WTC11 (cell line): ENCODE measurements at regions not wholly inside any gene's neighbourhood (a gene's known extent, or its start where the extent isn't known, plus 50 kb on each side); places are given as distances from the start of the nearest gene placed in this dataset.

Experiments used
- ATAC-seq: fragments of 200-7000 bp; cut with Tn5 transposase; 2 replicates; pipeline ENCODE4 v1.10.0; 2021; ENCODE audit warnings: mild to moderate bottlenecking, moderate library complexity
- CTCF ChIA-PET: fragments of 300-600 bp; sonication (Branson Sonifier 250); formaldehyde crosslinking; loops from one replicate; lab custom pipeline; 2021; ENCODE audit warnings: antibody characterized with exemption; lab: Charles Lee
- POLR2A ChIA-PET: fragments of 350-600 bp; sonication (Branson Sonifier 250); formaldehyde crosslinking; loops from one replicate; lab custom pipeline; 2021; ENCODE audit warnings: antibody characterized with exemption; lab: Charles Lee
- DNase-seq: peaks from one replicate; pipeline ENCODE4 v3.0.0; 2021; ENCODE audit warnings: low spot score
- H3K27ac Mint-ChIP-seq: 2 replicates; pipeline ENCODE4 v1.8.0; 2021; ENCODE audit warnings: mixed read lengths
- H3K27me3 Mint-ChIP-seq: 2 replicates; pipeline ENCODE4 v1.8.0; 2021; ENCODE audit warnings: low read depth, mild to moderate bottlenecking, moderate library complexity, mixed read lengths
- H3K36me3 Mint-ChIP-seq: 2 replicates; pipeline ENCODE4 v1.8.0; 2021; ENCODE audit warnings: mixed read lengths
- H3K4me1 Mint-ChIP-seq: 2 replicates; pipeline ENCODE4 v1.8.0; 2022; ENCODE audit warnings: mixed read lengths
- H3K4me3 Mint-ChIP-seq: 2 replicates; pipeline ENCODE4 v1.8.0; 2021; ENCODE audit warnings: mild to moderate bottlenecking, moderate library complexity, mixed read lengths
- H3K9me3 Mint-ChIP-seq: 2 replicates; pipeline ENCODE4 v1.8.0; 2021; ENCODE audit warnings: mixed read lengths
- ATF2 ChIP-seq: sonication (generic); formaldehyde crosslinking; IDR thresholded peaks from 2 replicates; pipeline ENCODE4 v1.8.1; 2022; ENCODE audit warnings: low read depth, missing genetic modification reagents, borderline replicate concordance
- CREB1 ChIP-seq: sonication (generic); formaldehyde crosslinking; IDR thresholded peaks from 2 replicates; pipeline ENCODE4 v1.8.0; 2023; ENCODE audit warnings: mild to moderate bottlenecking, missing genetic modification reagents
- ESRRA ChIP-seq: sonication (generic); formaldehyde crosslinking; IDR thresholded peaks from 2 replicates; pipeline ENCODE4 v1.8.1; 2022; ENCODE audit warnings: mild to moderate bottlenecking, missing genetic modification reagents, borderline replicate concordance
- FOXK1 ChIP-seq: sonication (generic); formaldehyde crosslinking; IDR thresholded peaks from 2 replicates; pipeline ENCODE4 v1.8.0; 2022; ENCODE audit warnings: mild to moderate bottlenecking, moderate library complexity, missing genetic modification reagents
- FOXP4 ChIP-seq: sonication (generic); formaldehyde crosslinking; IDR thresholded peaks from 2 replicates; pipeline ENCODE4 v1.8.0; 2022; ENCODE audit warnings: mild to moderate bottlenecking, missing genetic modification reagents
- MXD4 ChIP-seq: fragments of 250-450 bp; sonication (Bioruptor Pico); IDR thresholded peaks from 2 replicates; pipeline ENCODE4 v1.8.0; 2021; ENCODE audit warnings: mild to moderate bottlenecking, moderate library complexity, borderline replicate concordance
- PRDM15 ChIP-seq: sonication (generic); formaldehyde crosslinking; IDR thresholded peaks from 2 replicates; pipeline ENCODE4 v1.8.0; 2022; ENCODE audit warnings: missing genetic modification reagents
- SMAD3 ChIP-seq: sonication (generic); formaldehyde crosslinking; IDR thresholded peaks from 2 replicates; pipeline ENCODE4 v1.8.0; 2022; ENCODE audit warnings: missing genetic modification reagents, mild to moderate bottlenecking, borderline replicate concordance
- SP1 ChIP-seq: sonication (generic); formaldehyde crosslinking; conservative IDR thresholded peaks from 2 replicates; pipeline ENCODE4 v1.8.1; 2022; ENCODE audit warnings: missing genetic modification reagents
- USF2 ChIP-seq: sonication (generic); formaldehyde crosslinking; IDR thresholded peaks from 2 replicates; pipeline ENCODE4 v1.8.1; 2023; ENCODE audit warnings: mild to moderate bottlenecking, missing genetic modification reagents, moderate library complexity
- ZBTB21 ChIP-seq: sonication (generic); formaldehyde crosslinking; IDR thresholded peaks from 2 replicates; pipeline ENCODE4 v1.8.1; 2023; ENCODE audit warnings: mild to moderate bottlenecking, missing genetic modification reagents, borderline replicate concordance
- ZNF396 ChIP-seq: fragments of 250-450 bp; sonication (Bioruptor Pico); IDR thresholded peaks from 2 replicates; pipeline ENCODE4 v1.8.0; 2021; ENCODE audit warnings: mild to moderate bottlenecking, moderate library complexity, borderline replicate concordance
- TF ChIP-seq, protein P1 (sequence below): sonication (generic); formaldehyde crosslinking; IDR thresholded peaks from 2 replicates; pipeline ENCODE4 v1.8.1; 2023; ENCODE audit warnings: mild to moderate bottlenecking, missing genetic modification reagents
- TF ChIP-seq, protein P2 (sequence below): sonication (generic); formaldehyde crosslinking; IDR thresholded peaks from 2 replicates; pipeline ENCODE4 v1.8.0; 2022; ENCODE audit warnings: mild to moderate bottlenecking, missing genetic modification reagents
- TF ChIP-seq, protein P3 (sequence below): fragments of 250-450 bp; sonication (Bioruptor Pico); IDR thresholded peaks from 2 replicates; pipeline ENCODE4 v1.9.0; 2021; ENCODE audit warnings: mild to moderate bottlenecking
- TF ChIP-seq, protein P4 (sequence below): sonication (generic); formaldehyde crosslinking; IDR thresholded peaks from 2 replicates; pipeline ENCODE4 v1.8.1; 2022; ENCODE audit warnings: mild to moderate bottlenecking, moderate library complexity, missing genetic modification reagents
- TF ChIP-seq, protein P5 (sequence below): sonication (generic); formaldehyde crosslinking; IDR thresholded peaks from 2 replicates; pipeline ENCODE4 v1.8.1; 2023; ENCODE audit warnings: mild to moderate bottlenecking, moderate library complexity, missing genetic modification reagents
- TF ChIP-seq, protein P6 (sequence below): fragments of 250-450 bp; sonication (Bioruptor Pico); IDR thresholded peaks from 2 replicates; pipeline ENCODE4 v1.8.0; 2021; ENCODE audit warnings: mild to moderate bottlenecking

GRCh38 chr3:99006686-99007085 lies 105.2 kb upstream of the DCBLD2 start (continued):
- TF ChIP-seq, protein P1, sequence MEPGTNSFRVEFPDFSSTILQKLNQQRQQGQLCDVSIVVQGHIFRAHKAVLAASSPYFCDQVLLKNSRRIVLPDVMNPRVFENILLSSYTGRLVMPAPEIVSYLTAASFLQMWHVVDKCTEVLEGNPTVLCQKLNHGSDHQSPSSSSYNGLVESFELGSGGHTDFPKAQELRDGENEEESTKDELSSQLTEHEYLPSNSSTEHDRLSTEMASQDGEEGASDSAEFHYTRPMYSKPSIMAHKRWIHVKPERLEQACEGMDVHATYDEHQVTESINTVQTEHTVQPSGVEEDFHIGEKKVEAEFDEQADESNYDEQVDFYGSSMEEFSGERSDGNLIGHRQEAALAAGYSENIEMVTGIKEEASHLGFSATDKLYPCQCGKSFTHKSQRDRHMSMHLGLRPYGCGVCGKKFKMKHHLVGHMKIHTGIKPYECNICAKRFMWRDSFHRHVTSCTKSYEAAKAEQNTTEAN (CRISPR knock-in tag) = no peak
- TF ChIP-seq, all 79 proteins: peak for 0

- Mint-ChIP-seq H3K27me3 (no peaks in the 10 kb centered on the region), H3K4me1 (no peaks in the 10 kb centered on the region), H3K9me3 (no peaks in the 10 kb centered on the region), H3K4me3 (no peak overlapping the region), H3K36me3 (no peaks in the 10 kb centered on the region), H3K27ac (no peak overlapping the region)
- DNase-seq (no peak), ATAC-seq (no peak)
- POLR2A ChIA-PET = interaction anchor here (0.6 kb wide), 1 partner anchor 1331 kb away, joined by 4 read pairs; no protein-coding TSS in a partner anchor
- CTCF ChIA-PET = no interaction called here
- no peak for TF ChIP-seq ESRRA
- TF ChIP-seq SP1 (CRISPR knock-in tag) = no peak
- TF ChIP-seq, protein P2, sequence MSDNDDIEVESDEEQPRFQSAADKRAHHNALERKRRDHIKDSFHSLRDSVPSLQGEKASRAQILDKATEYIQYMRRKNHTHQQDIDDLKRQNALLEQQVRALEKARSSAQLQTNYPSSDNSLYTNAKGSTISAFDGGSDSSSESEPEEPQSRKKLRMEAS (CRISPR knock-in tag) = no peak
- TF ChIP-seq, protein P3, sequence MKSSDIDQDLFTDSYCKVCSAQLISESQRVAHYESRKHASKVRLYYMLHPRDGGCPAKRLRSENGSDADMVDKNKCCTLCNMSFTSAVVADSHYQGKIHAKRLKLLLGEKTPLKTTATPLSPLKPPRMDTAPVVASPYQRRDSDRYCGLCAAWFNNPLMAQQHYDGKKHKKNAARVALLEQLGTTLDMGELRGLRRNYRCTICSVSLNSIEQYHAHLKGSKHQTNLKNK (CRISPR knock-in tag) = no peak
- TF ChIP-seq SMAD3 = no peak
- TF ChIP-seq FOXP4 = no peak
- TF ChIP-seq MXD4 (CRISPR knock-in tag) = no peak
Observed at GRCh38 chr3:98999675-99000074, 98.2 kb upstream of the DCBLD2 start.

DNA sequence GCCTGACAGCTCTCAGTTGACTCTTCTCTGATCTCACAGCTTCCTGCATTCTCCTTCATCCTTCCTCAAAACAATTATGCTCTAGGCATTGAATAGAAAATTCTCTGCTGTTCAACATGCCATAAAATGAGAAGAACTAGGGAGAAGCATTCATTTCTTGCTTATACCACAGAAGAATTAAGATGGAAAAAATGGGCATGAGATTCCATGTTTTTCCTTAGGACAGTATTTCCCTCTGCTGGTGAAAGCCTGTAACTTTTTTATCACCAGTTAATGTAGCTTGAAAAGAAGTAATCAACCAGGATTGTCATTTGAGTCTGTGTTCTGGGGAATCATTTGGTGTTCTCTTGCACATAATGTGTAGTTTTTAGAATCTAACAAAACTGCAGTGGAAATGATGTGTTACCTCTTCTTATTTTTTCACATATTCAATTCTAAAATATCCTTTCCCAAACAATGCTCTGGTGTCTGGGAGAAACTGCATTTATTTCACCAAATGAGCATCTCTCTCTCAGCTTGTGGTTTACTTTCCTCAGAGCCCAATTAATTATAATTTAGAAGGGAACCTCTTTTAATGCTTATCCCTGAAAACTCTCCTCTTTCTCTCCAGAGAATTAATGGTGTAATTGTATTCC lies 92.8 kb upstream of the DCBLD2 start:
- no peak for DNase-seq
- CTCF ChIA-PET = interaction anchor here (0.5 to 4.2 kb wide), 19 partner anchors 12 to 1746 kb away, joined by 3 to 75 read pairs (median 4); partner anchors contain the start of genes CPOX and DCBLD2
- Mint-ChIP-seq H3K36me3 (no peaks in the 10 kb centered on the region), H3K4me1 (no peaks in the 10 kb centered on the region), H3K9me3 (no peaks in the 10 kb centered on the region), H3K27ac (no peak overlapping the region; the same call in 1 of the 2 replicates), H3K4me3 (no peak overlapping the region), H3K27me3 (no peaks in the 10 kb centered on the region; the same call in 1 of the 2 replicates)
- POLR2A ChIA-PET = no interaction called here
- peak; percentile 53 for ATAC-seq
- TF ChIP-seq, protein P4, sequence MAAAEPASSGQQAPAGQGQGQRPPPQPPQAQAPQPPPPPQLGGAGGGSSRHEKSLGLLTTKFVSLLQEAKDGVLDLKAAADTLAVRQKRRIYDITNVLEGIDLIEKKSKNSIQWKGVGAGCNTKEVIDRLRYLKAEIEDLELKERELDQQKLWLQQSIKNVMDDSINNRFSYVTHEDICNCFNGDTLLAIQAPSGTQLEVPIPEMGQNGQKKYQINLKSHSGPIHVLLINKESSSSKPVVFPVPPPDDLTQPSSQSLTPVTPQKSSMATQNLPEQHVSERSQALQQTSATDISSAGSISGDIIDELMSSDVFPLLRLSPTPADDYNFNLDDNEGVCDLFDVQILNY (CRISPR knock-in tag) = no peak
- TF ChIP-seq ZBTB21 = no peak
- TF ChIP-seq, protein P5, sequence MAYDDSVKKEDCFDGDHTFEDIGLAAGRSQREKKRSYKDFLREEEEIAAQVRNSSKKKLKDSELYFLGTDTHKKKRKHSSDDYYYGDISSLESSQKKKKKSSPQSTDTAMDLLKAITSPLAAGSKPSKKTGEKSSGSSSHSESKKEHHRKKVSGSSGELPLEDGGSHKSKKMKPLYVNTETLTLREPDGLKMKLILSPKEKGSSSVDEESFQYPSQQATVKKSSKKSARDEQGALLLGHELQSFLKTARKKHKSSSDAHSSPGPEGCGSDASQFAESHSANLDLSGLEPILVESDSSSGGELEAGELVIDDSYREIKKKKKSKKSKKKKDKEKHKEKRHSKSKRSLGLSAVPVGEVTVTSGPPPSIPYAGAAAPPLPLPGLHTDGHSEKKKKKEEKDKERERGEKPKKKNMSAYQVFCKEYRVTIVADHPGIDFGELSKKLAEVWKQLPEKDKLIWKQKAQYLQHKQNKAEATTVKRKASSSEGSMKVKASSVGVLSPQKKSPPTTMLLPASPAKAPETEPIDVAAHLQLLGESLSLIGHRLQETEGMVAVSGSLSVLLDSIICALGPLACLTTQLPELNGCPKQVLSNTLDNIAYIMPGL (CRISPR knock-in tag) = no peak
- TF ChIP-seq CREB1 (CRISPR knock-in tag) = no peak
- TF ChIP-seq ATF2 (CRISPR knock-in tag) = no peak
- TF ChIP-seq, protein P6, sequence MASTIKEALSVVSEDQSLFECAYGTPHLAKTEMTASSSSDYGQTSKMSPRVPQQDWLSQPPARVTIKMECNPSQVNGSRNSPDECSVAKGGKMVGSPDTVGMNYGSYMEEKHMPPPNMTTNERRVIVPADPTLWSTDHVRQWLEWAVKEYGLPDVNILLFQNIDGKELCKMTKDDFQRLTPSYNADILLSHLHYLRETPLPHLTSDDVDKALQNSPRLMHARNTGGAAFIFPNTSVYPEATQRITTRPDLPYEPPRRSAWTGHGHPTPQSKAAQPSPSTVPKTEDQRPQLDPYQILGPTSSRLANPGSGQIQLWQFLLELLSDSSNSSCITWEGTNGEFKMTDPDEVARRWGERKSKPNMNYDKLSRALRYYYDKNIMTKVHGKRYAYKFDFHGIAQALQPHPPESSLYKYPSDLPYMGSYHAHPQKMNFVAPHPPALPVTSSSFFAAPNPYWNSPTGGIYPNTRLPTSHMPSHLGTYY (CRISPR knock-in tag) = no peak
- no peak for TF ChIP-seq FOXK1 (CRISPR knock-in tag)
- TF ChIP-seq PRDM15 (CRISPR knock-in tag) = no peak
- no peak for TF ChIP-seq USF2
- no peak for TF ChIP-seq ZNF396 (CRISPR knock-in tag)
